ENCODE measurements at regions not wholly inside any gene's neighbourhood (a gene's known extent, or its start where the extent isn't known, plus 50 kb on each side); places are given as distances from the start of the nearest gene placed in this dataset.

DNA sequence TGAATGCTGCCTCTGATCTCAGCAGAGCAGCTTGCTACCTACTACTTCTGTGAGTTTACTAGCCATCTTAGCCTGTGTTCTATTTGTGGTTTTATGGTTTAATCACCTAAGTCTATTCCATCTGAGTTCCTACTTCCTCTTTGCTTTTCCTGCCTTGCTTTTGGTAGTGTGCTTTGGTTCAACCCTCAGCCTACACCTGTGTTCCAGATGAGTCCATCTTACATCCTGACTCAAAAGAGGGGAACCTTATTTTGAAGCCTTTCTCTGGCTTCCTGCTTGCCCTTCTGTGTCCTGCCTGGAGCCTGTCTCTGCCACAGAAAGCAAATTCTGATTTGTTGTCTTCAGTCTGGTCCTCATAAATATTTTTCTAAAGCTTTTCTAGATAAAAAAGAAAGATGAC, 530.3 kb upstream of the MEX3C start:
- DNase-seq (ENCODE audit: low read depth), result no peak

- DNase-seq (ENCODE audit: low read depth), result no peak
Measured at GRCh38 chr18:51731070-51731469, 533.6 kb upstream of the MEX3C start.

DNA sequence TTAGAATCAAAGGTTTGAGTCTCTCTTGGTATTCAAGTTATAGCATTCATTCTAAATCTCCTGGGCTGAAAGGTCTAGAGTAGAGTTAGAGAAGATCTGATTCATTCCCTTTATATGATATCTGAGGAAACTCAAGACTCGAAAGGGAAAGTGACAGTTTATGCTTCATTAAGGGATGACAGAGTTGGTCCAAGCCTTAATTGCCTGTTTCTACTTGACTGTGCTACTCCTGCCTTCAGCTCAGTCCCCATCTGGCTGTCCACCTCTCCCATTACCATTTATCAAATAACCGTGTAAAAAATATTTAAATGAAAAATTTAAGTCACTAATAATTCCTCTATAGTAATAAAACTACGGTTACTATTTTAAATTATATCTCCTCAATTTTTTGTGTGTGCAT, 537.1 kb upstream of the MEX3C start:
- DNase-seq (ENCODE audit: low read depth), result no peak

GRCh38 chr18:51739044-51739666, 541.7 kb upstream of the MEX3C start:
- DNase-seq (ENCODE audit: low read depth), result no peak

DNA sequence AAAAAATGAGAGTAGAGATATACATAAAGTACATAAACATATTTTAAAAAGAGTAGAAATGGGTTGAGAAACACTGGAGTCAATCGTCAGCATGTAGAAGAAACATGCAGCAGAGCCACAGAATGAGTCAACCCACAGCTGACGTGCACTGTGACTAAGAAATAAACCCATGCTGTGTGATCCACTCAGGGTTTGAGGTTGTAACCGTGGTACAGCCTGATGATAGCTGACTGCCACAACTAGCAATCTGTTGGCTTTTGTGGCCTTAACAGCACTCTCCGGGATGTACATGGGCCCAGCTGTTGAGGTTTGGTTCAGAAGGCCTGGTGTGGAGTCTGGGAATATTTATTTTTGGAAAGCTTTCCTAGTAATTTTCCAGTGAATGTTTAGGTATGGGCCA, 554.4 kb upstream of the MEX3C start:
- DNase-seq (ENCODE audit: low read depth), result no peak

DNA sequence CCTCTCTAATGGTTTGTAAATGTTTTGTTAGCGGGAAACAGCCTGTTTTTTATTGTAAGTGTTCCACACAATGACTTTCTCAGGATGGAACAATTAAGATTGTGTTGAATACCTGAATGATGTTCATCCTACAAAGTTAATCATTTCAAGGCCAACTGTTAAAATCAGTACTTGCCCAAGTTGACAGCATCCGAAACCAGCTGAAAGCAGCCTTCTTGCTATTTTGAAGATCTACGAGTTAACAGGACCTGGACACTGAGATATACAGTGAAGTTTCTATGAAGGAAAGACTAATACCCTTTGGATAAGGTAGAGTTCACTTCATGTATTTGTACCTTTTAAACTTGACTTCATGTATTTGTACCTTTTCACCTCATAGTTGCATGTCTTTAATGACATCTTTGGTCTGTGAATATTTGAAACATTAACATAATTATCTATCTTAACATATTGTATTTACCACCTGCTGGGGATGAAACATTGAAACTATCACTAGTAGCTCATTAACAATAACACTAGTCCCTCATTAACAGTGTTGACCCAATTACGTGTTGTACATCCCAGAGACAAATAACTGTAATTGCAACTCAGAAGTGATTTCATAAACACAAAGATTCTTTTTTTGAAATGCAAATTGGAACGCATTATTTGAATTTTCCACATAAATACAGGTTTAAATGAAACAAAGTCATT, 556.0 kb upstream of the MEX3C start:
- DNase-seq (ENCODE audit: low read depth), result no peak

DNA sequence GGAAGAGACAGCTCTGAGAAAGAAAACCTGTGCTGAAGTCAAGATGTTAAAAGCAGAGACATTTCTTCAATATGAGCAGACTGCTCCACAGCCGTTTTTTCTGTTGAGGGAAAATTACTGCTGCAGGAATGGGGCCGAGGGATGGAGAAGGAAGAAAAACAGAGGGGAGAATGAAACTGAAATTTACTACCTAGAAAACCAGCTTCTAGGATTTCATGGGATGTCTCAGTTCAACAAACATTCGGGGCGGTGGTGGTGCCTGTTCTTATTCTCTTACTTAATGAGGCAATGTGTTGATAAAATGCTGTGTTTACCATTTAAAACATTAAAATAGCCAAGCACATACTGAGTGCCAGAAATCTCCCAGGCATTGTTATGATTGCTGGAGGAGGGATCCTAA, 557.1 kb upstream of the MEX3C start:
- DNase-seq (ENCODE audit: low read depth), result no peak

- no peak for DNase-seq (ENCODE audit: low read depth)
Measured at GRCh38 chr18:51757255-51757924, 559.9 kb upstream of the MEX3C start.

DNA sequence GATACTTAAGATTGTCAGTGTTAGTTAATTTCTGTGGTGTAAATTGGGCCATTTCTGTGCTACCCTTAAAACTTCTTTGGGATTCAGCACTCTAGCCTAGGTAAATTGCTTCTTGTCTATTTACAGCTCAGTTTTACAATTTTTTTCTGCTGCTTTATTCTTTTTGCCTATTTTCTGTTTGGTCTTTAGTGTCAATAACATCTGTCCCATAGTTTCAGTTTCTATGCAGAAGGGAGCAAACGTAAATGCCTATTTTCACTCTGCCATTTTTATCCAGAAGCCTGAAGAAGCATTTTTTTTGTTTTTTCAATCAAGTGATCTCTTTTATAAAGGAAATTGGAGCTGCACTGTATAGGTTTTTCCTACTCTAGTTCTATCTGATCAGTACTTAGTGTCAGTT, 564.9 kb upstream of the MEX3C start:
- DNase-seq (ENCODE audit: low read depth), result no peak

DNA sequence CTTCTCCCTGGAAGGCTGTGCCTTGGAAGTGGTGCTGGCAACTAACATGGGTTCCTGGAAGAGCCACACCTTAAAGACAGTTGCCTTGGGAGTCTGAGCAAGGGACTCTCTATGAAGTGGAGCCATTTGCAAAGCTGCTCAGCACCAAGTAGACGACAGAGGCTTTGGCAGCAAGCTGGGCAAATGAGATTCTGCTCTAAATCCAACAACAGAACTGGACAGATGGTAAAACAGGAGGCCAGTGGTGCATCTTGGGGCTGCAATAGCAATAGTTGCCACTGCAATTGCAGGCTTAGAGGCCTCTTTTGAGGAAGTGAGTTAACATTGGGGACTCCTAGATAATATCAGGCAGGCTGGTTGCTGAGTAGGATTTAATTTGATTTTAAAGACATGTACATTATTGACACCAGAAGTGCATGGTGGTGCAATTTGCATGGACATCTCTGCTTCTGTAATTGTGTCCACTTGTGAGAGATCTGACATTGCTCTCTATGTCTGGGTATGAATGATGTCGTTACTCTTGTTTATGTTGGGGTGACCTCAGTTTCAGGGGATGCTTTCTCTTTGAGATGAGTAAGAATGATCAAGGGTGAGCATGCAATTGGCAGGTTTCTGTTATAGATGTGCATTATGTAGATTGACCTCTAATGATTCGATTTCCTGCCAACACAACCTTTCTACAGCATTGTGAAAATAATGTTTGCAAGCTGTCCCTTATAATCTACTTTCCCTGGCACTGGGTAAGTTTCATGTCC, 568.3 kb upstream of the MEX3C start:
- DNase-seq (ENCODE audit: low read depth), result no peak

- no peak for DNase-seq (ENCODE audit: low read depth)
Measured at GRCh38 chr18:51767293-51767692, 569.8 kb upstream of the MEX3C start.

DNA sequence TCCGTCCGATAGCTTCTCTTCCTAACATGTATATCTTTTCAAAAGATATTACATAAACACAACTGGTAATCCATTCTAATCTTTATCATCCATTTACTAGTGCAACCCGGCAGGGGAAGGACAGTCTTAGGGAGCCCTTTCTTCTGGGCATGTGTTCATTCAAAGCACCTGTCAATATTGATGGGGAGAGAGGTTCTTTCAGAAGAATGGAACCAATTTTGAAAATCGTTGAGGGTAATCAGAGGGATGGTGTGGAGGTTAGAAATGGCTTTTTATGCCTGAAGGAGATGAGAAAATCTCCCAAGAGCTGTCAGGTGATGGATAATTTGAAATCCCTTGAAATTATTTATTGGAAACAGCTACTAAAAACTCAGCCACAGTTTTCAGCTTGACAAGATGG, 561.9 kb upstream of the DCC start:
- DNase-seq (ENCODE audit: low read depth), result no peak

GRCh38 chr18:51789871-51790270, 550.1 kb upstream of the DCC start:
- DNase-seq (ENCODE audit: low read depth), result no peak

GRCh38 chr18:51801514-51801913, 538.5 kb upstream of the DCC start:
- no peak for DNase-seq (ENCODE audit: low read depth)

- DNase-seq (ENCODE audit: low read depth), result no peak
Measured at GRCh38 chr18:51802569-51803428, 537.2 kb upstream of the DCC start.

DNA sequence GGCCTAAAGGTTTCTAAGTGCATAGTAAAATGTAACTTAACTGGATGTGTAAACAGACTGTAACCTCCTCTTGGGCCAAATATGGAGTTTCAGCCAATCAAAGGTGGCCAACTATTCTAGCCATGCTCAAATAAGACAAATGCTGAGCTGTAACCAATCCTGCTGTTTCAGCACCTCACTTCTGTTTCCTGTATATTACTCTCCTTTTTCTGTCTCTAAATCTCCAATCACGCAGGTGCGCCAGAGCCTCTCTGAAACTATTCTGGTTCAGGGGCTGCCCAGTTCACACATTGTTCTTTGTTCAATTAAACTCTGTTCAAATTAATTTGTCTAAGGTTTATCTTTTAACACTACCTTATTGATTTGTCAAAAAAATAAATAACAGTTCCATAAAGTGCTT, 532.7 kb upstream of the DCC start:
- no peak for DNase-seq (ENCODE audit: low read depth)

DNA sequence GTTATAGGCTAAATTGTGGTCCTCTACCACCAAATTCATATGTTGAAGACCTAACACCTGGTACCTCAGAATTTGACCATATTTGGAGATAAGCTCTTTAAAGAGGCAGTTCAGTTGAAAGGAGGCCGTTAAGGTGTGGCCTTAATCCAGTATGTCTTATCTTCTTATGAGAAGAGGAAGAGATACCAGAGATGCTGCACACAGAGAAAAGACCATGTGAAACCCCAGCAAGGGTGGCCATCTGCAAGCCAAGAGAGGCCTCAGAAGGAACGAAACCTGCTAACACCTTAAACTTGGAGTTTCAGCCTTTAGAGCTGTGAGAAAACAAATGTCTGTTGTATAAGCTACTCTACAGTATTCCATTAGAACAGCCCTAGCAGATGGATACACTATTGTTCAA, 528.1 kb upstream of the DCC start:
- DNase-seq (ENCODE audit: low read depth), result no peak

DNA sequence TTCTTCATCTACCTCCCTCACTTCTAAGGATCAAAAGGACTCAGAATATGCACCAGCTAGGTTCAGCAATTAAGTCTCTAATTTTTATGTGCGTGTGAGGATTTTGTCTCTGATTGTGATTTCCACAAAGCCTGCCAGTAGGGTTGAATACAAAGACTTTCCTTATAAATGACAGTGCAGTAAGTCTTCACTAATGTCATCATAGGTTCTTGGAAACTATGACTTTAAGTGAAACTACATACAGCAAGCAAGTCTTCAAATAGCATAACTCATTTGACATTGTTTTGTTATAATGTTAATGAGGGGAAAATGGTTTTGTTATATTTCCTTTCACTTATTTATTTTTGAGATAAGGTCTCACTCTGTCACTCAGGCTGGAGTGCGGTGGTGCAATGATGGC, 526.3 kb upstream of the DCC start:
- no peak for DNase-seq (ENCODE audit: low read depth)

DNA sequence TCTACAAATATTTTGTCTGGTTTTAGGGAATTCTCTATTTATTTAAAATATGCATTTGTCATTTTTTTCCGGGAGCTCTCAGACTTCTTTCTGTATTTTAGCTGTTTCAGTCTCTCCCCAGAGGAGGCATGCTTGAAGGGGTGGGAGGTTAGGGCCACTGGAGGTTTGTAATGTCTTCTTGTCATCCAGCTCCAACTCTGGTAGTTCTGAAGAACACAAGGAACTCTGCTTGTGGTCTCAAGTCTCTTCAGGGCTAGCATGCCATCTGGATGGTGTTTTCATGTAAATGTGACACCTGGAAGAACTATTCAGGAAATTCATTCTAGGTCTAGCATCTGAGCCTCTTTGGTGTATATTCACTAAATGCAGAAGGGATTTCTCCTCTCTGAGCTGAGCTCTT, 518.4 kb upstream of the DCC start:
- no peak for DNase-seq (ENCODE audit: low read depth)

- no peak for DNase-seq (ENCODE audit: low read depth)
Measured at GRCh38 chr18:51824746-51825145, 515.3 kb upstream of the DCC start.

GRCh38 chr18:51833850-51834249, 506.1 kb upstream of the DCC start:
- DNase-seq (ENCODE audit: low read depth), result no peak

DNA sequence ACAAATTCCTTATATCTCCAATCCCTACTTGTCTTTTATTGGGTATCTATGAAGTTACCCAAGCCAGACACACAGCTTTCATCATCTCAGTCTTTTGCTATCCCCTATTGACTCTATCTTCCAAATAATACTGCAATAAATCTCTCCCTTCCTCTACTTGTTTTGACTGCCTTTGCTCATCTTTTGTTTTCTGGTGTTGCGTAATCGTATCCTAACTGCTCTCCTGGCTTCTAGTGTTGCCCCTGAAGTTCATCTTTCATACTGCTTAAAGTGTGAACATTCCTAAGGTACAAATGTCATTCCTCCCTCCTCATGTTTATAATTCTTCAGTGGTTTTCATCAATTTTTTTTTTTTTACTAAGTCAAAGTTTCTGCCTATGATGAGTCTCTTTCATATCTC, 491.3 kb upstream of the DCC start:
- DNase-seq (ENCODE audit: low read depth), result no peak
